ENCODE measurements at regions not wholly inside any gene's neighbourhood (a gene's known extent, or its start where the extent isn't known, plus 50 kb on each side); places are given as distances from the start of the nearest gene placed in this dataset.

GRCh38 chr2:128550389-128550788 lies 231.7 kb upstream of the HS6ST1 start:
- TF ChIP-seq CTCF (IDR thresholded peaks at IDR 0.05; ENCODE audit: low read length) (no peak), EZH2 (optimal IDR thresholded peaks at IDR 0.05; ENCODE audit: low read depth, low read length) (no peak)
